HL-60 (cell line): ENCODE measurements at regions not wholly inside any gene's neighbourhood (a gene's known extent, or its start where the extent isn't known, plus 50 kb on each side); places are given as distances from the start of the nearest gene placed in this dataset.

Experiments
- DNase-seq, 2 experiments: peaks; one replicate each; pipeline ENCODE4 v3.0.0-alpha.2; 2010 to 2020; ENCODE audit warnings: low read depth in 1 of 2, low spot score in 1 of 2
- H3K27ac ChIP-seq: fragments of 250-450 bp; sonication (Bioruptor Pico); replicated peaks from 2 replicates; pipeline ENCODE4 v1.5.1; 2020; ENCODE audit warnings: mild to moderate bottlenecking, moderate library complexity
- H3K27me3 ChIP-seq: fragments of 250-450 bp; sonication (Bioruptor Pico); 2 replicates; pipeline ENCODE4 v1.5.1; 2021; ENCODE audit warnings: mild to moderate bottlenecking, moderate library complexity; ENCODE audit not compliant: insufficient read depth, poor library complexity, severe bottlenecking
- H3K4me3 ChIP-seq: replicated peaks from 2 replicates; pipeline ENCODE4 v1.5.1; 2011; ENCODE audit warnings: mild to moderate bottlenecking, control low read depth, low read length; ENCODE audit not compliant: insufficient read depth
- CTCF ChIP-seq: IDR thresholded peaks from one replicate; pipeline ENCODE4 v1.5.1; 2011; ENCODE audit warnings: low read length, control low read depth, inconsistent platforms; ENCODE audit not compliant: insufficient read depth
- GABPA ChIP-seq: IDR thresholded peaks from 2 replicates; pipeline ENCODE4 v1.6.1; 2012; ENCODE audit warnings: low read depth
- POLR2AphosphoS5 ChIP-seq: IDR thresholded peaks from 2 replicates; pipeline ENCODE4 v1.6.1; 2012; ENCODE audit warnings: low read depth
- REST ChIP-seq: IDR thresholded peaks from 2 replicates; pipeline ENCODE4 v1.6.1; 2012; ENCODE audit warnings: low read depth; ENCODE audit not compliant: insufficient replicate concordance
- SPI1 ChIP-seq: IDR thresholded peaks from 2 replicates; pipeline ENCODE4 v1.6.1; 2012; ENCODE audit warnings: low read depth, mild to moderate bottlenecking, borderline replicate concordance

- DNase-seq = no peak
- no peak overlapping the region for H3K4me3 ChIP-seq
- H3K27ac ChIP-seq = no peak overlapping the region
- TF ChIP-seq POLR2AphosphoS5 (no peak), SPI1 (no peak), GABPA (no peak), CTCF (no peak), REST (no peak)
- H3K27me3 ChIP-seq = no peaks in the 10 kb centered on the region
These were observed 248.8 kb downstream of the TTLL2 start for GRCh38 chr6:167573461-167574215.

DNA sequence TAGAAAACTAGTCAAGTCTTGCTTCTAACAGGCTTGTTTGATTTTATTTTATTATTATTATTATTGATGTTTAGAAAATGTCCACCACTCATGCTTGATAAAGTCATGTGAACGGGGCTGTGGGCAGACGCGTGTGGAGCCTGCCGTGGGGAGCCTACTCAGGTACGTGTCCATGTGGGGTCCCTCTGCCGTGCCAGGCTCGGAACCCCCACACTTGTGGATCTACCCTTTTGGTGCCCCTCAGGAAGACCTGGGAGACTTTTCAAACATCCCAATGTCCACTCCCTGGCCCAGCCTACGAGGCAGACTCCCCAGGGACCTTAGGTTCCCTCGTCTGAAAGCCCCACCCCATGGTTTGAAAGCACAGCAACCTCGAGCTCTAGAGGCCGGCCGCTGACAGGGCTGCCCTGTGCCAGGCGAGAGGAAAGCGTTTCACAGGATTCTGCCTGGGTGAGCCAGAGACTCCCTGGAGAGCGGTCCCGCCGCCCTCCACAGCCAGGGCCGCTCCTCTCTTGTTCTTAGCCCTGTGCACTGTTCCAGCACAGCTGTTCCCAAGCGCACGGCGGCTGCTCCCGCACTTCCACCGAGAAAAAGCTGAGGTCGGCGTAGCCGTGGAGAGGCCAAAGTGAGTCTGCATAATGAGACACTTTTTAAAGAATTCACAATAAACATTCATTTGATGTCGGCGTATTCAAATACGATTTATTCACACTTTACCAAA, 249.7 kb downstream of the TTLL2 start:
- Histone ChIP-seq H3K27me3 (no peaks in the 10 kb centered on the region), H3K27ac (no peak overlapping the region), H3K4me3 (no peak overlapping the region)
- DNase-seq = no peak
- TF ChIP-seq POLR2AphosphoS5 = no peak
- TF ChIP-seq CTCF = no peak
- TF ChIP-seq REST = no peak
- TF ChIP-seq SPI1 = no peak
- no peak for TF ChIP-seq GABPA

DNA sequence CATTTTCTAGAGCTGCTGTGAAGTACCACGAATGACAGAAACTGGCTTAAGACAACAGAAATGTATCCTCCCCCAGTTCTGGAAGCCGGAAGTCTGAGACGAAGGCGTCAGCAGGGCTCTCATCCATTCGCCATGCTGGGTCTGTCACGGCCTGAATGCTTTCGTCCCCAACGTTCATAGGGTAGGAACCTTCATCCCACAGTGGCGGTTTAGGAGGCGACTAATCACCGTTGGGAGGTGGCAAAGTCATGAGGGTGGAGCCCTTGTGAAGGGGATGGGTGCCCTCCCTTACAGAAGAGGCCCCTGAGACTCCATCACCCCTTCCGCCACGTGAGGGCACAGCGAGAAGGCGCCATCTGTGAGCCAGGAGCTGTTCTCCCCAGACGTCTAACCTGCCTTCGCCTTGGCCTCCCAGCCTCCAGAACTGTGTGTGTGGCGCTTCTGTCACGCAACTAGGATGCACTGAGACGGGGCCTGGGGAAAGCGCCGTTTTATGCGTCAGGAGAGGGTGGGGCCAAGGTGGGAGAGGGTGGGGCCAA, 250.3 kb downstream of the TTLL2 start:
- DNase-seq = no peak
- no peak for TF ChIP-seq POLR2AphosphoS5
- no peak for TF ChIP-seq REST
- no peak for TF ChIP-seq SPI1
- TF ChIP-seq GABPA = no peak
- no peak for TF ChIP-seq CTCF
- Histone ChIP-seq H3K27me3 (no peaks in the 10 kb centered on the region), H3K4me3 (no peak overlapping the region), H3K27ac (no peak overlapping the region)
